ENCODE measurements at regions not wholly inside any gene's neighbourhood (a gene's known extent, or its start where the extent isn't known, plus 50 kb on each side); places are given as distances from the start of the nearest gene placed in this dataset.

- no peak for TF ChIP-seq KLF17 (tag by site-specific recombination; IDR thresholded peaks at IDR 0.05)
- TF ChIP-seq ZEB2 (tag by site-specific recombination; IDR thresholded peaks at IDR 0.05): no peak
- no peak for TF ChIP-seq OSR2 (tag by site-specific recombination; IDR thresholded peaks at IDR 0.05)
- TF ChIP-seq ZBTB6 (tag by site-specific recombination; IDR thresholded peaks at IDR 0.05): no peak
Measured at GRCh38 chr21:25458484-25458883, 148.8 kb downstream of the MRPL39 start (continued).

- H3K9me3 ChIP-seq (ENCODE audit: control insufficient read depth, insufficient read depth, low read depth, low read length): no peaks in the 10 kb centered on the region
- H3K4me3 ChIP-seq (ENCODE audit: low read depth, low read length): no peak overlapping the region
- H3K27ac ChIP-seq (ENCODE audit: extremely low read depth, low read depth, low read length): no peak overlapping the region
- H3K4me1 ChIP-seq (ENCODE audit: control insufficient read depth, insufficient read depth, low read length): no peaks in the 10 kb centered on the region
- TF ChIP-seq ZNF394 (tag by site-specific recombination; IDR thresholded peaks at IDR 0.05; ENCODE audit: borderline replicate concordance): no peak
- TF ChIP-seq ZBTB20 (tag by site-specific recombination; IDR thresholded peaks at IDR 0.05): no peak
- no peak for TF ChIP-seq ZNF214 (tag by site-specific recombination; IDR thresholded peaks at IDR 0.05; ENCODE audit: borderline replicate concordance)
- no peak for TF ChIP-seq ZNF157 (tag by site-specific recombination; IDR thresholded peaks at IDR 0.05)
- no peak for TF ChIP-seq WT1 (tag by site-specific recombination; IDR thresholded peaks at IDR 0.05)
- no peak for TF ChIP-seq ZNF548 (tag by site-specific recombination; IDR thresholded peaks at IDR 0.05)
- no peak for TF ChIP-seq ZNF184 (tag by site-specific recombination; IDR thresholded peaks at IDR 0.05)
- no peak for TF ChIP-seq ZNF175 (tag by site-specific recombination; IDR thresholded peaks at IDR 0.05)
- no peak for TF ChIP-seq ZFP41 (tag by site-specific recombination; IDR thresholded peaks at IDR 0.05; ENCODE audit: borderline replicate concordance)
- no peaks in the 10 kb centered on the region for H3K36me3 ChIP-seq (ENCODE audit: control insufficient read depth in 2 of 2, insufficient read depth in 1 of 2, low read length in 2 of 2)
- POLR2A ChIA-PET: no interaction called here
- CTCF ChIA-PET: no interaction called here
Measured at GRCh38 chr21:25457946-25458345, 149.3 kb downstream of the MRPL39 start.

GRCh38 chr21:25457411-25457810, 149.9 kb downstream of the MRPL39 start:
- Histone ChIP-seq H3K4me1 (ENCODE audit: control insufficient read depth, insufficient read depth, low read length) (no peaks in the 10 kb centered on the region), H3K36me3 (ENCODE audit: control insufficient read depth in 2 of 2, insufficient read depth in 1 of 2, low read length in 2 of 2) (no peaks in the 10 kb centered on the region), H3K4me3 (ENCODE audit: low read depth, low read length) (no peak overlapping the region), H3K27ac (ENCODE audit: extremely low read depth, low read depth, low read length) (no peak overlapping the region), H3K9me3 (ENCODE audit: control insufficient read depth, insufficient read depth, low read depth, low read length) (no peaks in the 10 kb centered on the region)
- ChIA-PET CTCF (no interaction called here), POLR2A (no interaction called here)
- TF ChIP-seq ZNF776 (tag by site-specific recombination; IDR thresholded peaks at IDR 0.05; ENCODE audit: borderline replicate concordance) (no peak), ZNF571 (tag by site-specific recombination; IDR thresholded peaks at IDR 0.05) (no peak), MEIS1 (CRISPR knock-in tag; IDR thresholded peaks at IDR 0.05; ENCODE audit: borderline replicate concordance) (no peak), ZNF140 (tag by site-specific recombination; IDR thresholded peaks at IDR 0.05) (no peak), ZNF513 (tag by site-specific recombination; IDR thresholded peaks at IDR 0.05) (no peak), ZFP37 (tag by site-specific recombination; IDR thresholded peaks at IDR 0.05) (no peak), ZNF214 (tag by site-specific recombination; IDR thresholded peaks at IDR 0.05; ENCODE audit: borderline replicate concordance) (no peak), ZNF621 (tag by site-specific recombination; IDR thresholded peaks at IDR 0.05) (no peak), ZNF223 (tag by site-specific recombination; IDR thresholded peaks at IDR 0.05) (no peak), PBX3 (CRISPR knock-in tag; IDR thresholded peaks at IDR 0.05) (no peak), ZNF280C (tag by site-specific recombination; IDR thresholded peaks at IDR 0.05) (no peak), ZNF658 (tag by site-specific recombination; IDR thresholded peaks at IDR 0.05) (no peak), ZNF768 (tag by site-specific recombination; IDR thresholded peaks at IDR 0.05) (no peak), ZNF501 (tag by site-specific recombination; IDR thresholded peaks at IDR 0.05) (no peak), ZNF2 (tag by site-specific recombination; IDR thresholded peaks at IDR 0.05) (no peak), FEZF1 (tag by site-specific recombination; IDR thresholded peaks at IDR 0.05) (no peak), ZNF629 (tag by site-specific recombination; IDR thresholded peaks at IDR 0.05) (no peak), ZNF529 (tag by site-specific recombination; IDR thresholded peaks at IDR 0.05; ENCODE audit: insufficient replicate concordance) (no peak)

All from HEK293 (cell line).